SK-N-SH (cell line): ENCODE measurements at regions not wholly inside any gene's neighbourhood (a gene's known extent, or its start where the extent isn't known, plus 50 kb on each side); places are given as distances from the start of the nearest gene placed in this dataset.

Experiments
- CHD2 ChIP-seq: fragments of 150-350 bp; IDR thresholded peaks from 2 replicates; pipeline ENCODE4 v1.6.1; 2018; ENCODE audit warnings: low read length; ENCODE audit not compliant: partially characterized antibody
- GABPA ChIP-seq: IDR thresholded peaks from 2 replicates; pipeline ENCODE4 v1.4.0; 2012; ENCODE audit warnings: low read depth, mild to moderate bottlenecking
- RFX5 ChIP-seq: IDR thresholded peaks from 2 replicates; pipeline ENCODE4 v1.6.1; 2012; ENCODE audit warnings: mild to moderate bottlenecking, improper control_type of control experiment, low read length
- TEAD4 ChIP-seq: IDR thresholded peaks from 2 replicates; pipeline ENCODE4 v1.4.0; 2012; ENCODE audit warnings: mild to moderate bottlenecking, borderline replicate concordance; ENCODE audit not compliant: insufficient read depth
- TF ChIP-seq, protein P1 (sequence below): fragments of 200-600 bp; sonication (generic); IDR thresholded peaks from 2 replicates; pipeline ENCODE4 v1.6.1; 2017; ENCODE audit warnings: antibody characterized with exemption, mild to moderate bottlenecking, moderate library complexity

- TF ChIP-seq TEAD4 (no peak), RFX5 (no peak), GABPA (no peak), CHD2 (no peak)
- TF ChIP-seq, protein P1, sequence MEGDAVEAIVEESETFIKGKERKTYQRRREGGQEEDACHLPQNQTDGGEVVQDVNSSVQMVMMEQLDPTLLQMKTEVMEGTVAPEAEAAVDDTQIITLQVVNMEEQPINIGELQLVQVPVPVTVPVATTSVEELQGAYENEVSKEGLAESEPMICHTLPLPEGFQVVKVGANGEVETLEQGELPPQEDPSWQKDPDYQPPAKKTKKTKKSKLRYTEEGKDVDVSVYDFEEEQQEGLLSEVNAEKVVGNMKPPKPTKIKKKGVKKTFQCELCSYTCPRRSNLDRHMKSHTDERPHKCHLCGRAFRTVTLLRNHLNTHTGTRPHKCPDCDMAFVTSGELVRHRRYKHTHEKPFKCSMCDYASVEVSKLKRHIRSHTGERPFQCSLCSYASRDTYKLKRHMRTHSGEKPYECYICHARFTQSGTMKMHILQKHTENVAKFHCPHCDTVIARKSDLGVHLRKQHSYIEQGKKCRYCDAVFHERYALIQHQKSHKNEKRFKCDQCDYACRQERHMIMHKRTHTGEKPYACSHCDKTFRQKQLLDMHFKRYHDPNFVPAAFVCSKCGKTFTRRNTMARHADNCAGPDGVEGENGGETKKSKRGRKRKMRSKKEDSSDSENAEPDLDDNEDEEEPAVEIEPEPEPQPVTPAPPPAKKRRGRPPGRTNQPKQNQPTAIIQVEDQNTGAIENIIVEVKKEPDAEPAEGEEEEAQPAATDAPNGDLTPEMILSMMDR, result no peak
These were observed 194.3 kb downstream of the HS3ST3A1 start for GRCh38 chr17:13407381-13407780.
